Stimulated activated CD4-positive, alpha-beta T cell treated with anti-CD3 and anti-CD28 coated beads, Interleukin-4, amount 100 ng/mL, for 48 hours (primary cell): ENCODE measurements at regions not wholly inside any gene's neighbourhood (a gene's known extent, or its start where the extent isn't known, plus 50 kb on each side); places are given as distances from the start of the nearest gene placed in this dataset.
"Not testable (repeated sequence)": the region's sequence is repeated elsewhere in the genome, so short reads cannot be mapped to it uniquely, and the experiment has no call there.

Experiments
- DNase-seq, 2 donors: peaks; one replicate each; pipeline ENCODE4 v3.0.0-alpha.2; 2020; ENCODE audit warnings: low read depth in 2 of 2

- no peak for DNase-seq
These were observed 99.5 kb downstream of the SLC4A3 start for GRCh38 chr2:219726916-219727315.

- no peak for DNase-seq
These were observed 100.5 kb downstream of the SLC4A3 start for GRCh38 chr2:219727771-219728429.

GRCh38 chr2:219728991-219729487 is 101.6 kb downstream of the SLC4A3 start:
- DNase-seq, result no peak

- DNase-seq, result no peak
These were observed 103.7 kb downstream of the SLC4A3 start for GRCh38 chr2:219731173-219731572.

GRCh38 chr2:219733106-219733505 is 105.7 kb downstream of the SLC4A3 start:
- DNase-seq, result no peak

GRCh38 chr2:219733746-219734145 is 106.3 kb downstream of the SLC4A3 start:
- no peak for DNase-seq

- no peak for DNase-seq
These were observed 108.8 kb downstream of the SLC4A3 start for GRCh38 chr2:219736209-219736608.

- DNase-seq, result no peak
These were observed 109.9 kb downstream of the SLC4A3 start for GRCh38 chr2:219737270-219737691.

- DNase-seq, result no peak
These were observed 111.6 kb downstream of the SLC4A3 start for GRCh38 chr2:219739066-219739465.

GRCh38 chr2:219739866-219740440 is 112.5 kb downstream of the SLC4A3 start:
- DNase-seq, result no peak

- DNase-seq, result no peak
These were observed 116.1 kb downstream of the SLC4A3 start for GRCh38 chr2:219743548-219743947.

GRCh38 chr2:219744066-219744465 is 116.6 kb downstream of the SLC4A3 start:
- no peak for DNase-seq

- DNase-seq, result no peak
These were observed 117.2 kb downstream of the SLC4A3 start for GRCh38 chr2:219744600-219744999.

- no peak for DNase-seq
These were observed 120.2 kb downstream of the SLC4A3 start for GRCh38 chr2:219747637-219748036.

- DNase-seq, result no peak
These were observed 121.5 kb downstream of the SLC4A3 start for GRCh38 chr2:219748671-219749570.

GRCh38 chr2:219751121-219751520 is 123.7 kb downstream of the SLC4A3 start:
- not testable (repeated sequence) for DNase-seq

- no peak for DNase-seq
These were observed 125.3 kb downstream of the SLC4A3 start for GRCh38 chr2:219752726-219753125.

- DNase-seq, result no peak
These were observed 131.7 kb downstream of the SLC4A3 start for GRCh38 chr2:219758907-219759680.

GRCh38 chr2:219759801-219760200 is 132.4 kb downstream of the SLC4A3 start:
- no peak for DNase-seq

- no peak for DNase-seq
These were observed 137.9 kb downstream of the SLC4A3 start for GRCh38 chr2:219765231-219765911.

- no peak for DNase-seq
These were observed 139.2 kb downstream of the SLC4A3 start for GRCh38 chr2:219766658-219767057.
